ENCODE measurements at regions not wholly inside any gene's neighbourhood (a gene's known extent, or its start where the extent isn't known, plus 50 kb on each side); places are given as distances from the start of the nearest gene placed in this dataset.

DNA sequence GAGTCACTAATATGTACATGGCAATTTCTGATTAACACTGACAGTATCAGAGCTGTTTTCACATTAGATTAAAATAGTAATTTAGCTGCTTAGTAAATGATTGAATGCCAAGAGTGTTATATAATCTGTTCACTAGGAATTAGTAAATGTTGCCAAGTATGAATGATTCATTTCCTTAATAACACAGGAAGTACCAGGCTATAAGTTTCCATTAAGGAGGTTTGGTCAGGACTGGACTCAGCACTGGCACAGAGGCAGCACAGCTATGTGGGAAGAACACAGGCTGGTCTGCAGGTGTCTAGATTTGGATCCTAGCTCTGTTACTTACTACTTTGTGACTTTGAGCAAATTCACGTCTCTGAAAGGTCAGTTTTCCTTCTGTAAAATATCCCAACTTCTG, 97.2 kb downstream of the TDRD15 start:
- intact Hi-C loops (cut with micrococcal nuclease; ENCODE audit: unreplicated experiment): no loop called here
- H3K27me3 ChIP-seq (ENCODE audit: control insufficient read depth, insufficient read depth, low read length): no peaks in the 10 kb centered on the region
- in situ Hi-C loops (cut with HindIII; ENCODE audit: low pct_unique_long_range_greater_than_20kb, low sequenced_read_pairs): no loop called here
- no peaks in the 10 kb centered on the region for H3K9me3 ChIP-seq (ENCODE audit: control insufficient read depth, insufficient read depth, low read depth, low read length)
- CTCF ChIA-PET: no interaction called here
- H3K4me1 ChIP-seq (ENCODE audit: control insufficient read depth, insufficient read depth, low read length): no peaks in the 10 kb centered on the region
- POLR2A ChIA-PET: no interaction called here
- no peak for DNase-seq (ENCODE audit: low read depth, low spot score)
- no peaks in the 10 kb centered on the region for H3K36me3 ChIP-seq (ENCODE audit: control insufficient read depth, insufficient read depth, low read length)
- no TSS peak for BruUV-seq (replicated peaks)
- H3K4me3 ChIP-seq (ENCODE audit: low read depth in 2 of 2, low read length in 2 of 2): no peak overlapping the region
- H3K27ac ChIP-seq (ENCODE audit: low read length): no peak overlapping the region
- ATAC-seq: no peak
- TF ChIP-seq SIN3A (IDR thresholded peaks at IDR 0.05; ENCODE audit: borderline replicate concordance, insufficient read depth, low read depth, low read length) (no peak), REST (IDR thresholded peaks at IDR 0.05; ENCODE audit: insufficient read depth in 1 of 2, low read depth in 2 of 2, low read length in 1 of 2) (no peak), TCF7L2 (IDR thresholded peaks at IDR 0.05; ENCODE audit: low read depth, low read length) (no peak), POLR2AphosphoS5 (IDR thresholded peaks at IDR 0.05; ENCODE audit: low read depth, low read length) (no peak), CTCF (IDR thresholded peaks at IDR 0.05) (no peak)

GRCh38 chr2:21223618-21224017, 99.8 kb downstream of the TDRD15 start:
- ATAC-seq: no peak
- no peak overlapping the region for H3K27ac ChIP-seq (ENCODE audit: low read length)

More at GRCh38 chr2:21223618-21224017, 99.8 kb downstream of the TDRD15 start:
- no peak for DNase-seq (ENCODE audit: low read depth, low spot score)
- H3K4me1 ChIP-seq (ENCODE audit: control insufficient read depth, insufficient read depth, low read length): no peaks in the 10 kb centered on the region
- no peak overlapping the region for H3K4me3 ChIP-seq (ENCODE audit: low read depth in 2 of 2, low read length in 2 of 2)
- BruUV-seq (replicated peaks): no TSS peak
- no peak for TF ChIP-seq REST (IDR thresholded peaks at IDR 0.05; ENCODE audit: insufficient read depth in 1 of 2, low read depth in 2 of 2, low read length in 1 of 2)
- TF ChIP-seq SIN3A (IDR thresholded peaks at IDR 0.05; ENCODE audit: borderline replicate concordance, insufficient read depth, low read depth, low read length): no peak
- TF ChIP-seq TCF7L2 (IDR thresholded peaks at IDR 0.05; ENCODE audit: low read depth, low read length): no peak
- no peak for TF ChIP-seq CTCF (IDR thresholded peaks at IDR 0.05)
- intact Hi-C loops (cut with micrococcal nuclease; ENCODE audit: unreplicated experiment) (no loop called here), in situ Hi-C loops (cut with HindIII; ENCODE audit: low pct_unique_long_range_greater_than_20kb, low sequenced_read_pairs) (no loop called here)
- H3K36me3 ChIP-seq (ENCODE audit: control insufficient read depth, insufficient read depth, low read length): no peaks in the 10 kb centered on the region
- H3K9me3 ChIP-seq (ENCODE audit: control insufficient read depth, insufficient read depth, low read depth, low read length): no peaks in the 10 kb centered on the region
- CTCF ChIA-PET: no interaction called here
- POLR2A ChIA-PET: no interaction called here
- no peaks in the 10 kb centered on the region for H3K27me3 ChIP-seq (ENCODE audit: control insufficient read depth, insufficient read depth, low read length)

All from Panc1 (cell line).